ENCODE measurements at regions not wholly inside any gene's neighbourhood (a gene's known extent, or its start where the extent isn't known, plus 50 kb on each side); places are given as distances from the start of the nearest gene placed in this dataset.

DNA sequence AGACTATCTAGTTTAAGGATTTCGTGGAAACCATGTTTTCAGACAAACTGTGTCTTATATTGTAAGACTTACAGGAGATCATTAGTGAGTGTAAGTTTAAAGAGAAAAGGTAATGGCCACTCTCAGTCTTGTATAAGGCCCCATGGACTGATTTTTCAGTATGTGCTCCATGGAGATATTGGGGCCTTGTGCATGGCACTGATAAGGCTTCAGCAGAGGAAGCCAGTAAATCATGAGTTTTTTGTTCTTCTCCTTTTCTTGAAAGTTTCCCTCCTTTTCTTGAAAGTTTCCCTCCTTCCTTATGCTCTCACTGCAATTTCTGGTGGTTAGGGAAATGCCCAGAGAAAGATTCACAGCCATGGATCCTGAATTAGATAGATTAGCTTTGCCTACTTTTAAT lies 471.3 kb downstream of the LRRC70 start:
- Histone ChIP-seq H4K5ac (ENCODE audit: insufficient read length, low read depth, low read length) (no peak overlapping the region), H2BK12ac (ENCODE audit: insufficient read length, low read depth, low read length) (no peak overlapping the region), H2BK5ac (ENCODE audit: insufficient read length, low read length) (no peak overlapping the region), H3T11ph (ENCODE audit: low read length) (no peak overlapping the region), H2BK20ac (ENCODE audit: low read depth, low read length, poor library complexity, severe bottlenecking) (no peak overlapping the region), H3K27ac (ENCODE audit: insufficient read length, low read depth, low read length) (no peak overlapping the region), H3K9me3 (ENCODE audit: control insufficient read depth, low read depth, low read length) (no peaks in the 10 kb centered on the region), H3K27me3 (ENCODE audit: insufficient read depth, low read length) (no peaks in the 10 kb centered on the region), H3K23ac (ENCODE audit: insufficient read length, low read depth, low read length) (no peak overlapping the region), H2AK5ac (ENCODE audit: insufficient read length, low read length) (no peak overlapping the region), H4K91ac (ENCODE audit: insufficient read length, low read depth, low read length) (no peak overlapping the region), H3K79me2 (ENCODE audit: insufficient read depth, low read length) (no peaks in the 10 kb centered on the region), H3K9ac (ENCODE audit: extremely low read depth, insufficient read length, low read length) (no peak overlapping the region), H2BK15ac (ENCODE audit: low read depth, low read length) (no peak overlapping the region), H3K79me1 (ENCODE audit: insufficient read depth, low read depth, low read length, poor library complexity, severe bottlenecking) (no peaks in the 10 kb centered on the region), H2AFZ (ENCODE audit: low read length) (no peak overlapping the region), H4K20me1 (ENCODE audit: control insufficient read depth, insufficient read depth, insufficient read length) (no peaks in the 10 kb centered on the region), H3K4me2 (ENCODE audit: insufficient read depth, insufficient read length, low read length) (no peak overlapping the region), H3K23me2 (ENCODE audit: insufficient read length, low read depth, low read length, poor library complexity, severe bottlenecking) (no peaks in the 10 kb centered on the region), H3K14ac (ENCODE audit: insufficient read depth, low read length) (no peak overlapping the region), H3K18ac (ENCODE audit: insufficient read length, low read depth, low read length) (no peak overlapping the region), H3K56ac (ENCODE audit: insufficient read length, low read depth, low read length) (no peak overlapping the region), H2BK120ac (ENCODE audit: low read depth, low read length, poor library complexity, severe bottlenecking) (no peak overlapping the region), H3K4ac (ENCODE audit: low read depth, low read length) (no peak overlapping the region), H4K8ac (replicated peaks; ENCODE audit: insufficient read length, low read depth, low read length) (no peak overlapping the region), H3K4me1 (ENCODE audit: insufficient read depth, low read length) (no peaks in the 10 kb centered on the region)
- TF ChIP-seq CTCF (conservative IDR thresholded peaks at IDR 0.05) = no peak
- Mint-ChIP-seq H3K36me3 (ENCODE audit: insufficient read depth in 1 of 3, low read depth in 3 of 3) (no peaks in the 10 kb centered on the region), H3K9me3 (no peaks in the 10 kb centered on the region), H3K4me1 (peaks cover 0 to 2% of the 10 kb centered on the region in 2 experiments; a peak in 2 of 4 replicates), H3K27me3 (ENCODE audit: low read depth) (no peaks in the 10 kb centered on the region), H3K4me3 (no peak overlapping the region), H3K27ac (no peak overlapping the region)
- DNase-seq = no peak
- WGBS (ENCODE audit: extremely low coverage, insufficient read length, low lambda C conversion rate) = no CpG with 5 or more reads among the region's 1 CpG

All from H9 (cell line).